CD4-positive, alpha-beta T cell treated with Interleukin-12 subunit alpha and Interleukin-12 subunit beta, for 1 hour (primary cell): ENCODE measurements at regions not wholly inside any gene's neighbourhood (a gene's known extent, or its start where the extent isn't known, plus 50 kb on each side); places are given as distances from the start of the nearest gene placed in this dataset.

Source experiments
- DNase-seq: peaks from one replicate; pipeline ENCODE4 v3.0.0-alpha.2; 2020

- no peak for DNase-seq
Measured at GRCh38 chr1:221863635-221864034, 121.7 kb upstream of the DUSP10 start.

GRCh38 chr1:221862971-221863370, 121.1 kb upstream of the DUSP10 start:
- DNase-seq: no peak

GRCh38 chr1:221858818-221859611, 117.1 kb upstream of the DUSP10 start:
- no peak for DNase-seq

- peak; percentile 10 for DNase-seq
Measured at GRCh38 chr1:221857094-221857444, 115.2 kb upstream of the DUSP10 start.

GRCh38 chr1:221856228-221857093, 114.6 kb upstream of the DUSP10 start:
- no peak for DNase-seq

- DNase-seq: no peak
Measured at GRCh38 chr1:221855156-221855555, 113.3 kb upstream of the DUSP10 start.

- no peak for DNase-seq
Measured at GRCh38 chr1:221851336-221851735, 109.4 kb upstream of the DUSP10 start.

- no peak for DNase-seq
Measured at GRCh38 chr1:221850470-221851187, 108.7 kb upstream of the DUSP10 start.

- DNase-seq: no peak
Measured at GRCh38 chr1:221849897-221850296, 108.0 kb upstream of the DUSP10 start.

GRCh38 chr1:221849110-221849509, 107.2 kb upstream of the DUSP10 start:
- DNase-seq: no peak

GRCh38 chr1:221847676-221848075, 105.8 kb upstream of the DUSP10 start:
- no peak for DNase-seq

- DNase-seq: no peak
Measured at GRCh38 chr1:221845650-221846371, 103.9 kb upstream of the DUSP10 start.

- no peak for DNase-seq
Measured at GRCh38 chr1:221841983-221842335, 100.1 kb upstream of the DUSP10 start.

GRCh38 chr1:221841251-221841982, 99.5 kb upstream of the DUSP10 start:
- no peak for DNase-seq

- DNase-seq: no peak
Measured at GRCh38 chr1:221840511-221841243, 98.8 kb upstream of the DUSP10 start.

- peak; percentile 76 for DNase-seq
Measured at GRCh38 chr1:221839782-221840395, 98.0 kb upstream of the DUSP10 start.

GRCh38 chr1:221839321-221839720, 97.4 kb upstream of the DUSP10 start:
- no peak for DNase-seq

- peak; percentile 36 for DNase-seq
Measured at GRCh38 chr1:221837896-221838295, 96.0 kb upstream of the DUSP10 start.

- no peak for DNase-seq
Measured at GRCh38 chr1:221834698-221835513, 93.0 kb upstream of the DUSP10 start.

GRCh38 chr1:221832617-221833016, 90.7 kb upstream of the DUSP10 start:
- DNase-seq: no peak
